Fibroblast of skin of left quadriceps (primary cell): ENCODE measurements at regions not wholly inside any gene's neighbourhood (a gene's known extent, or its start where the extent isn't known, plus 50 kb on each side); places are given as distances from the start of the nearest gene placed in this dataset.
A peak's percentile ranks its signal among the peaks of the same experiment; 100 is the strongest.

Experiments
- DNase-seq, 2 experiments: peaks; one replicate each; pipeline ENCODE4 v3.0.0-alpha.2; 2013; ENCODE audit warnings: low read depth in 2 of 2

DNA sequence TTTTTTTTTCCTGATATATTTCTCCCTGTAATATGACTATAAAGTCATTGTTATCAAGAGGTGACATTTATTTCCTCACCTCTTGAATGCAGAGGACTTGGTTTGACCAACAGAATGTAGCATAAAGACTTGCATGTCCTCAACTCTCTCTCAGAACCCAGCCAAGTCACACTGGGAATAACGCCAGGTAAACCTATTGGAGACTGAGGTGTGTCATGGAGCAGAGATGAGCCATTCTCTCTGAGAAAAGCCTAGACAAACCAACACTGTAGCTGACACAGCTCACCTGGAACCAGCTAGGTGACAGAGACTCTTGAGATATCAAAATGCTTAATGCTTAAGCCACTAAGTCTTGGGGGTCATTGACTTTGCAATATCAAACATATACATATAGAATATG is 533.6 kb downstream of the HAO1 start:
- DNase-seq, result no peak

GRCh38 chr20:7410150-7410549 is 530.1 kb downstream of the HAO1 start:
- DNase-seq, result no peak

- DNase-seq, result no peak
Measured at GRCh38 chr20:7411075-7411474, 529.2 kb downstream of the HAO1 start.

DNA sequence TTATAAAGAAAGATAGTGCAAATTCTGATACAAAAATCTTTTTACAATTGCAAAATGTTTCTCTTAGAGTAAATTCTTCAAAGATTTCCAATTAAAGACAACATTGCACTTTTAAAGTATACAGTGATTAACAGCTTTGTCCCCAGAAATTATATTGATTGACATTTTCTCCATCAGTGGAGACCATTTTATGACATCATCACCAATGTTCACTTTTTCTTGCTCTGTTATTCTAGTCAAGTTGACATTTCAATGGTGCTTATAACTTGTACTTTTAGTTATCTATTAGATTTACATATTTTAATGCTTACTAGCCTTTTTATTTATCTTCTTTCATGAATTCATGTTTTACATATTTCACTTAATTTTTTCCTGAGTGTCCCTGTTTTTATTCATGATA is 524.8 kb downstream of the HAO1 start:
- no peak for DNase-seq

DNA sequence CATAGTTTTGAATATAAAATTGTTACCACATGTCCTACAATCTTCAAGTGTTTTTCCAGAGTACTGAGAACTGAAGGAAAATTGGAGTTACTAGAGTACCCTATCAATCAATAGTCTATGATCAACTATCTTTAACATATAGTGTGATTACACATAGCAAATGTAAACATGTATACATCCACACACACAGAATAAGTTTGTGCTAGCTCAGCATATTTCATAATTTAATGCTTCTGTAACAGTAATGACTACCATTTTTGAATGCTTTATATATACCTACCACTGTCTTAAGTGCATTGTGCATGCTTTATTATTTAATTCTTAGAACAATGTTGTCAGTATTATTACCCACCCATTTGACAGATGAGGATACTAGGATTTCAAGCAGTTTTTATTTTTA is 523.9 kb downstream of the HAO1 start:
- DNase-seq, result no peak

DNA sequence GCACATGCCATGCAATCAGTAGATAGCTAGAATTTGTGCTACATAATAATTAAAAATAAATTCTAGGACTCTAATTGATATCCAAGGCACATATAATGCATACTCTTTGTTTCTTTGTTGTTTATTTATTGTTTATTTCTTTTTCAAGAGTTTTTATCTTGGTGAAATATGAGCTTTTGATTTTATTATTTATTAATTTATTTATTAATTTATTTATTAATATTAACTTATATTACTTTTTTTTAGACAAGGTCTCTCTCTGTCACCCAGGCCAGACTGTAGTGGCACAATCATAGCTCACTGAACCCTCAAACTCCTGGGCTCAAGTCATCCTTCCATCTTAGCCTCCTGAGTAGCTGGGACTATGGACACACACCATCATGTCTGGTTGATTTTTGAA is 519.9 kb downstream of the HAO1 start:
- DNase-seq, result no peak

DNA sequence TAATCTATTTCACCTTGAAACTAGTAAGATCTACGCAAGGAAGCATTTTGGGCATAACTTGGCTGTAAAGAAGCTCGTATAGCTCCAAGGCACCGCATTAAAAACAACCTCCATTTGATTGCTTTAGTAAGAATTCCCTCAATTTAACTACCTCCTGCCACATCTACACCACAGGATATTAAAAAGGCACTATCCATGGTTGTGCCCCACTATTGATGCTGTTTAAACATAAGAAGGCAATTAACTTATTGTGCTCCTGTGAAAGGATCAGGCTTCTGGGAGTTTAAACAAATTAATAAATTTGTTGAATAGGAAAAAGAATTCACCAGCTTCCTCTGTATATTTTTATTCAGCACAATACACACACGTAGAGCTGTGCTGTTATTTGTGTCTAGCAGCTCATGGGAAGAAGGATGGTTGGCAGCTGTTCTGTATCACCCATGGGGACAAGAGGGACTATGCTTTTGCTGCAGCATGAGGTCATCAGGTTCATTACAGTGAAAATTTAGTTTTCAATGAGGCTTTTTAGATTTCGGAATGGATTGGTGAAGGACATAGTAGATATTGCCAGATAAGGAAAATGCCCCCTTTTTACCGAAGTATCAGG is 513.3 kb downstream of the HAO1 start:
- no peak for DNase-seq

DNA sequence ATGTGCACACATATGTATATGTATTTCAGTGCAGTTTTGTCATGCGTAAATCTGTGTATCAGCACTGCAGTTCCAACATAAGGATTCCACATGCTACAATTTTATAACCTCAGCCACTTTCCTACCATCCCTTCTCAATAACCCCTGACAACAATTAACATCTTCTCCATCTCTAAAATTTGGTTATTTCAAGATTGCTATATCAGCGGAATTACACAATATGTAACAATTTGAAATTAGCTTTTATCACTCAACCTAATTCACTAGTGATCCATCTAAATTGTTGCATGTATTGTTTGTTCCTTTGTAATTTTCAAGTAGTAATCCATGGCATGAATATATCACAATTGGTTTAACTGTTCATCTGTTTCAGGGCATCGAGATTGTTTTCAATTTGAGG is 511.3 kb downstream of the HAO1 start:
- DNase-seq, result no peak

GRCh38 chr20:7432612-7433011 is 507.6 kb downstream of the HAO1 start:
- no peak for DNase-seq

- DNase-seq, result no peak
Measured at GRCh38 chr20:7437311-7437710, 502.9 kb downstream of the HAO1 start.

- DNase-seq, result no peak
Measured at GRCh38 chr20:7449269-7449668, 491.0 kb downstream of the HAO1 start.

GRCh38 chr20:7452890-7453289 is 487.4 kb downstream of the HAO1 start:
- DNase-seq, result no peak

- DNase-seq, result no peak
Measured at GRCh38 chr20:7454047-7454446, 486.2 kb downstream of the HAO1 start.

- DNase-seq, result no peak
Measured at GRCh38 chr20:7458459-7458858, 481.8 kb downstream of the HAO1 start.

DNA sequence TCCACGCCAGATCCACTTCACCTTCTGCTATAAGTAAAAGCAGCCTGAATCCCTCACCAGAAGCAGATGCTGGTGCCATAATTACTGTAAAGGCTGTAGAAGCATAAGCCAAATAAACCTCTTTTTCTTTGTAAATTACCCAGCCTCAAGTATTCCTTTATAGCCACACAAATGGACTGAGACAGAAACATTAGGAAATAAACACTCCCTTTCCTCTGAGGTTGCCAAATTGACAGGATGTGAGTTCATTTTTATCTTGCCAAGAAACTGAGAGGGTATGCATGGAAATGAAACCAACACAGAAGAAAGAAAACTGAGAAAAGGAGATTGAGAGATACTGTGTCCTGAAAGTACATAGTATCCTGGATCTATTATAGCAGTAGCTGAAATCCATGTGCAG is 481.2 kb downstream of the HAO1 start:
- DNase-seq, result no peak

DNA sequence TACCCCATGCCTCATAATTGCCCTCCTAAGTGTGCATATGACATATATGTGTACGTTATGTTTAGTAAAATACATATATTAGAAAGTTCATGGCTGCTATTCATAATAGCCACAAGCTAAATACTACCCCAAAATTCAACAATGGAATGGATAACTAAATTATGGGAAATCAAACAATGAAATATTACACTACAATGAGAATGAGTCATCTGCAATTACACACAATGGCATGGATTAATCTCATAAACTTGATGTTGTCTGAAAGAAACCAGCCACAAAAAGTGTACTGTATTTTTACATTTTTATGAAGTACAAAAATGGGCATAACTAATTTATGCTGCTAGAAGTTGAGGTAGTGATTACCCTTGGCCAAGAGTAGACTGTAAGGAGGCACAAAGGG is 477.0 kb downstream of the HAO1 start:
- no peak for DNase-seq

DNA sequence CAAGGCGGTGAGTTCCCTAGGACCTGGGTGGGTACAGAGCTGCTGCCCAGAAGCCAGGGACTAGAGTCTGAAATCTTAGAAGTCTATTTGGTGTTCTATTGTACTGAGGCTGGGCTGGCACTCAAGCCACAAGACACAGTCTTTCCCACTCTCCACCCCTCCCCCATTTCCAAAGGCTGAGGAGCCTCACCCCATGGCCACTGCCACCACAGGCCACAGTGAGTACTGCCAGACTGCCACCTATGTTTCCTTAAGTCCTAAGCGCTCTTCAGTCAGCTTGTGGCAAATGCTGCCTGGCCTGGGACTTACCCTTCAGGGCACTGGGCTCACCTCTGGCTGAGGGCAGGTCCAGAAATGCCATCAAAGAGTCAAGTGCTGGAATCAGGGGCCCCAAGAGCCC is 469.3 kb downstream of the HAO1 start:
- DNase-seq, result no peak

DNA sequence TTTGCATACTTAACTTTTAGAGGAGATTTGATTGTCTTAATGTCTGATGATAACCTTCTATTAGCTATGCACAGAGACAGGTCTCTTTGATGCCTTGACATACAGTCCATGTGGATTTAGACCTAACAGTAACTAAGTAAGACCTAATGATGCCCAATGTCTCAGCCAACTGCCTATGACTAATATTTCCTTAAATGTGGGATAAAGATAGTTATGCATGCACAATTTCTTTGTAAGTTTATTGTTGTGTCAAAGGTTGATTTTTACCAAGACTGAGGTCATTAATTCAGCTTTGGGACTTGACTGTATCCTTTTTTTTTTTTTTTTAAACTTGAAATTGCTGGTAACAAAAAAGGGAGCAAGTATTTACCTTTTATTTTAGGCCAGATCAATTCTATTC is 450.0 kb downstream of the HAO1 start:
- DNase-seq, result no peak

DNA sequence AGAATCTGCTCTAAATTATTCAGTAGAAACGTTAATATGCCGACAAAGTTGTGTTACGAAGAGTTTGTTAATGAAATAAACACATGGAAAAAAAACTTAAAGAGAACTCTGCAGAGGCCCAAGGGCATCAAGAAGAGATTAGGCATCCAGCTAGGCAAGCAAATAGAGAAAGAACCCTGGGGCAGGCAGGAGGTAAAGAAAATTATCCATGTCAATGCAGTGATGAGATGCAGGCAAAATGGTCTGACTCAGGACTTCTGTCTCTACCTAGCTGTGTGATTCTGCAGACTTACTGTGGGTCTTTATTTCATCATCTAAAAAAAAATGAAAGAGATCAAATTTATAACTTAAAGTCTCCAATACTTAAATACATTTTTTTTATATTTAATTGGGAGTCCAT is 448.0 kb downstream of the HAO1 start:
- no peak for DNase-seq

- no peak for DNase-seq
Measured at GRCh38 chr20:7493311-7493710, 446.9 kb downstream of the HAO1 start.

DNA sequence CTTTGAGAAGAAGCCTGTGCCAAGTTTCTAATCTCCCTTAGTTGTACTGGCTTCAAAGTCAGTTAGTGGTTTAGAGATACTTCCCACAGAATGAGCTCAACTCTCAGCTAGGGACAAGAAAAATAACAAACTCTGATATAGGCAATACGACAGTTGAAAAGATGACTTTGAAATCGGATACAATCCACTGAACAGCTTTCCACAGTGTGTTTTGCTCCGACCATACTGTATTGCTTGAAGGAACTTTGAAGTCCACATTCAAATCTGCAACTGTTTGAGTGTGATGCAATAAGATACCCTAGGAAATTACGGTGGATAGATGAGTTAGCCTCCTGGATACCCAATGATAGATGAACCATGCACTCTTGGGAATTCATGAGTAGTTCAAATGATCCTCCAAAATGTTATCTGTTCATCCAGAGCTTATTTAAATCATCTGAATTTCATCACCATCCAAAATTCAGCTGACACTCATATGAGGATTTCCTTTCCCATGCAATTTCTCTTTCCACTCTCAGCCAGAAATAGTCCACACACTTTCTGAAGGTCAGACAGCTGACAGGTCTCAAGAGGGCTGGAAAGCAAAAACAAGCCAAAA is 443.8 kb downstream of the HAO1 start:
- DNase-seq, result peak; percentile 60 to 69

- peak; percentile 71 to 75 for DNase-seq
Measured at GRCh38 chr20:7497985-7498384, 442.3 kb downstream of the HAO1 start.

DNA sequence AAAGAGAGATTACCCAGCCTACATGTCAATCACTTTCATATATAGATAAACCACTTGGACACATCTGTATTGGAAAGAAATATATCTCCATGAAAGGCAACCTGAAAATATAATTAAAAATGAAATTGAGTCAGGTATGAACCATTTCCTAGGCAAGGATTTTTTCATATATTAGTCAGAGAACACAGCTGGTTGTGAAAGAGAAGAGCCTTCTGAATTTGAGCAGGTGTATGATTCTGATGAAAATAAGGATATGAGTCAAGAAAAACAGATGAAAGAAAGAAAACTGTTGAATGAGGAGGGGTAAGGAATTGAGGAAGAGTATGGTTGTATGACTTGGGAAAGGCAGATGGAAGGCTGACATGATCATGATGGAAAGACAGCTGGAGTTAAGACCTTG is 441.1 kb downstream of the HAO1 start:
- no peak for DNase-seq

DNA sequence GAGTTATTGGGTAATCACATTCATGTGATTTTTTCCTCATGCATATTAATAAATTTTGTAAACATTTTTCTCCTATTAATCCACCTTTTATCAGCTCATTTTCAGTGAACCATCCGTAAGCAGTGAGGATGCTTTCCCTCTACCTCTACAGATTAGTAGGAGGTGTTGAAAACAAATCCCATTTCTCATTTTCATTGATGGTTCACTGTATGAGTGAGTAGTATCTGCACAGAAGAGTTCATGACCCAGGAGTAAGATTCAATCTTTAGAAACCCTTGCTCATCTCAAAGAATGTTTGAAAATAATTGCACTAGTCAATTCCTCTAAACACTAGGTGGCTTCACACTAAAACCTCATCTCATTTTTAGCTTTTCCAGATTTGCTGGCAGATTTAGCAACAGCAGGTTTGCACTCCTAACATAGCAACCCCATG is 440.0 kb downstream of the HAO1 start:
- peak; percentile 65 to 67 for DNase-seq
